ENCODE measurements at regions not wholly inside any gene's neighbourhood (a gene's known extent, or its start where the extent isn't known, plus 50 kb on each side); places are given as distances from the start of the nearest gene placed in this dataset.
A peak's percentile ranks its signal among the peaks of the same experiment; 100 is the strongest.
"Not testable (repeated sequence)": the region's sequence is repeated elsewhere in the genome, so short reads cannot be mapped to it uniquely, and the experiment has no call there.

DNA sequence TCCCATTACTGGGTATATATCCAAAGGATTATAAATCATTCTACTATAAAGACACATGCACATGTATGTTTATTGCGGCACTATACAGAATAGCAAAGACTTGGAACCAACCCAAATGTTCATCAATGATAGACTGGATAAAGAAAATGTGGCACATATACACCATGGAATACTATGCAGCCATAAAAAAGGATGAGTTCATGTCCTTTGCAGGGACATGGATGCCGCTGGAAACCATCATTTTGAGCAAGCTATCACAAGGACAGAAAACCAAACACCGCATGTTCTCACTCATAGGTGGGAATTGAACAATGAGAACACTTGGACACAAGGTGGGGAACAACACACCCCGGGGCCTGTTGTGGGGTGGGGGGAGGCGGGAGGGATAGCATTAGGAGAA is 57.0 kb upstream of the NEUROD1 start:
- H3K27ac ChIP-seq (ENCODE audit: insufficient read depth, low read depth, low read length); H3K9me3 ChIP-seq (replicated peaks; ENCODE audit: control insufficient read depth, insufficient read depth, low read length); H3K9me1 ChIP-seq (replicated peaks; ENCODE audit: control insufficient read depth, extremely low read depth, insufficient read depth, low read length); H4K20me1 ChIP-seq (replicated peaks; ENCODE audit: control insufficient read depth, extremely low read depth, insufficient read depth, low read length); H3K27me3 ChIP-seq (ENCODE audit: control insufficient read depth in 2 of 2, insufficient read depth in 2 of 2, low read length in 2 of 2); H3K79me2 ChIP-seq (ENCODE audit: control insufficient read depth, insufficient read depth, low read length); H3K4me2 ChIP-seq (ENCODE audit: insufficient read depth, low read length); DNase-seq (ENCODE audit: low read depth, low spot score); H2AFZ ChIP-seq (ENCODE audit: low read depth, low read length); H3K4me1 ChIP-seq (ENCODE audit: control insufficient read depth, extremely low read depth, insufficient read depth, low read length); H3K4me3 ChIP-seq (replicated peaks in 1 of 3; ENCODE audit: insufficient read depth in 1 of 3, low read depth in 1 of 3, low read length in 3 of 3); dilution Hi-C loops (cut with MboI; ENCODE audit: extremely low pct_ligation_motif_present, low sequenced_read_pairs); POLR2A ChIA-PET; CTCF ChIA-PET; BruUV-seq (replicated peaks); H3K36me3 ChIP-seq (ENCODE audit: control insufficient read depth in 2 of 2, extremely low read depth in 1 of 2, insufficient read depth in 2 of 2, low read length in 2 of 2); intact Hi-C loops (cut with micrococcal nuclease); FAIRE-seq; H3K9ac ChIP-seq (replicated peaks; ENCODE audit: extremely low read depth, insufficient read depth, low read length): not testable (repeated sequence)

DNA sequence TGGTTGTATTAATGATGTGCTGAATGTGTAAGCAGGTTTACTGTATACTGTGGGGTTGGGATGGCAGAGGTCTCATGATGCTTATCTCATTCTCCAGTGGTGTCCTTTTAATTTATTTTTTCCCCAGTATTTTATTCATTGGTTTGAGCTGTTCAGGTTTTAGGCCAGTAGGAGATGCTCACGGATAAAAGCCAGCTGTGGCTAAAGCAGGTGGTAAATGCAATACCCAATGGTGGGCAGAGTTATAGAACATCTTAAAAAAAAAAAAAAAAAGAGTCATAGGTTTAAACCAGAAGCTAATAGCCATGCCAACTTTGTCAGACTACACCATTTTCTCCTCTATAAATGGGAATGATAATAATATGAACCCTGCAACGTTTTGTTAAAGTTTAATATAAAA is 57.8 kb upstream of the NEUROD1 start:
- Histone ChIP-seq H4K20me1 (replicated peaks; ENCODE audit: control insufficient read depth, extremely low read depth, insufficient read depth, low read length) (no peaks in the 10 kb centered on the region), H3K9me1 (replicated peaks; ENCODE audit: control insufficient read depth, extremely low read depth, insufficient read depth, low read length) (no peaks in the 10 kb centered on the region), H3K9ac (replicated peaks; ENCODE audit: extremely low read depth, insufficient read depth, low read length) (no peak overlapping the region), H3K27me3 (ENCODE audit: control insufficient read depth in 2 of 2, insufficient read depth in 2 of 2, low read length in 2 of 2) (no peaks in the 10 kb centered on the region), H3K4me1 (ENCODE audit: control insufficient read depth, extremely low read depth, insufficient read depth, low read length) (peaks cover 2% of the 10 kb centered on the region), H3K36me3 (ENCODE audit: control insufficient read depth in 2 of 2, extremely low read depth in 1 of 2, insufficient read depth in 2 of 2, low read length in 2 of 2) (no peaks in the 10 kb centered on the region), H3K27ac (ENCODE audit: insufficient read depth, low read depth, low read length) (no peak overlapping the region), H3K4me3 (replicated peaks in 1 of 3; ENCODE audit: insufficient read depth in 1 of 3, low read depth in 1 of 3, low read length in 3 of 3) (no peak overlapping the region), H3K9me3 (replicated peaks; ENCODE audit: control insufficient read depth, insufficient read depth, low read length) (no peaks in the 10 kb centered on the region), H2AFZ (ENCODE audit: low read depth, low read length) (no peak overlapping the region), H3K79me2 (ENCODE audit: control insufficient read depth, insufficient read depth, low read length) (no peaks in the 10 kb centered on the region), H3K4me2 (ENCODE audit: insufficient read depth, low read length) (no peak overlapping the region)
- TF ChIP-seq, protein P1, sequence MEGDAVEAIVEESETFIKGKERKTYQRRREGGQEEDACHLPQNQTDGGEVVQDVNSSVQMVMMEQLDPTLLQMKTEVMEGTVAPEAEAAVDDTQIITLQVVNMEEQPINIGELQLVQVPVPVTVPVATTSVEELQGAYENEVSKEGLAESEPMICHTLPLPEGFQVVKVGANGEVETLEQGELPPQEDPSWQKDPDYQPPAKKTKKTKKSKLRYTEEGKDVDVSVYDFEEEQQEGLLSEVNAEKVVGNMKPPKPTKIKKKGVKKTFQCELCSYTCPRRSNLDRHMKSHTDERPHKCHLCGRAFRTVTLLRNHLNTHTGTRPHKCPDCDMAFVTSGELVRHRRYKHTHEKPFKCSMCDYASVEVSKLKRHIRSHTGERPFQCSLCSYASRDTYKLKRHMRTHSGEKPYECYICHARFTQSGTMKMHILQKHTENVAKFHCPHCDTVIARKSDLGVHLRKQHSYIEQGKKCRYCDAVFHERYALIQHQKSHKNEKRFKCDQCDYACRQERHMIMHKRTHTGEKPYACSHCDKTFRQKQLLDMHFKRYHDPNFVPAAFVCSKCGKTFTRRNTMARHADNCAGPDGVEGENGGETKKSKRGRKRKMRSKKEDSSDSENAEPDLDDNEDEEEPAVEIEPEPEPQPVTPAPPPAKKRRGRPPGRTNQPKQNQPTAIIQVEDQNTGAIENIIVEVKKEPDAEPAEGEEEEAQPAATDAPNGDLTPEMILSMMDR (IDR thresholded peaks at IDR 0.05; ENCODE audit: extremely low read depth in 1 of 2, insufficient read depth in 1 of 2, low read depth in 1 of 2, low read length in 2 of 2): peak; percentile 19 to 20
- no peak for TF ChIP-seq GATA2 (IDR thresholded peaks at IDR 0.05; ENCODE audit: insufficient read depth, insufficient read length, low read depth, low read length)
- TF ChIP-seq MYC (IDR thresholded peaks at IDR 0.05; ENCODE audit: low read depth, low read length): no peak
- intact Hi-C loops (cut with micrococcal nuclease): loop anchor here (1.0 kb wide), 1 partner anchor 339 kb away; no protein-coding TSS in a partner anchor
- ChIA-PET CTCF (interaction anchor here (0.7 to 1.9 kb wide), 19 partner anchors 12 to 1614 kb away, joined by 3 to 22 read pairs (median 5); no protein-coding TSS in a partner anchor), POLR2A (interaction anchor here (0.7 kb wide), 2 partner anchors 9 to 180 kb away, joined by 3 to 4 read pairs; no protein-coding TSS in a partner anchor)
- DNase-seq (ENCODE audit: low read depth, low spot score): peak; percentile 28
- peak; percentile 26 for FAIRE-seq
- BruUV-seq (replicated peaks): no TSS peak
- dilution Hi-C loops (cut with MboI; ENCODE audit: extremely low pct_ligation_motif_present, low sequenced_read_pairs): no loop called here

Data from endothelial cell of umbilical vein (primary cell).